GM19438 (cell line): ENCODE measurements at regions not wholly inside any gene's neighbourhood (a gene's known extent, or its start where the extent isn't known, plus 50 kb on each side); places are given as distances from the start of the nearest gene placed in this dataset.

Source experiments
- ATAC-seq: cut with Tn5 transposase; IDR thresholded peaks from one replicate; pipeline ENCODE4 v1.9.1; 2021; ENCODE audit warnings: low read depth; ENCODE audit not compliant: unreplicated experiment

- no peak for ATAC-seq
Measured at GRCh38 chr2:237027712-237028029, 58.0 kb upstream of the COPS8 start.

- no peak for ATAC-seq
Measured at GRCh38 chr2:237030382-237030781, 55.3 kb upstream of the COPS8 start.

- ATAC-seq, result no peak
Measured at GRCh38 chr2:237033536-237034060, 52.1 kb upstream of the COPS8 start.

- no peak for ATAC-seq
Measured at GRCh38 chr2:237035781-237036475, 49.8 kb upstream of the COPS8 start.
